ENCODE measurements at regions not wholly inside any gene's neighbourhood (a gene's known extent, or its start where the extent isn't known, plus 50 kb on each side); places are given as distances from the start of the nearest gene placed in this dataset.

DNA sequence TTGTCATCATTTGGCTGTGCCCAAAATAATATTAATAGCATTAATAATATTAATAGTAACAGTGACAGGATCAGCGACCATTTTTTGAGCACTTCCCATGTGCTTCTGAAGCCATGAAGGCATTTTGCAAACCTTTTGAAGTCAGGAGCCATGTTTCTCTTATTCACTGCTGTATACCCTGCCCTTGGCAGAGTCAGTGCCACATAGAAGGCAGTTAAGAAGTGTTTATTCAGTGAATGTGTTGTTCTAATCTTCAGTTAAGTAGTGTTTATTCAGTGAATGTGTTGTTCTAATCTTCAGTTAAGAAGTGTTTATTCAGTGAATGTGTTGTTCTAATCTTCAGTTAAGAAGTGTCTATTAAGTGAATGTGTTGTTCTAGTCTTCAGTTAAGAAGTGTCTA is 319.7 kb upstream of the NAV3 start:
- POLR2A ChIA-PET, result no interaction called here
- CTCF ChIA-PET, result no interaction called here

DNA sequence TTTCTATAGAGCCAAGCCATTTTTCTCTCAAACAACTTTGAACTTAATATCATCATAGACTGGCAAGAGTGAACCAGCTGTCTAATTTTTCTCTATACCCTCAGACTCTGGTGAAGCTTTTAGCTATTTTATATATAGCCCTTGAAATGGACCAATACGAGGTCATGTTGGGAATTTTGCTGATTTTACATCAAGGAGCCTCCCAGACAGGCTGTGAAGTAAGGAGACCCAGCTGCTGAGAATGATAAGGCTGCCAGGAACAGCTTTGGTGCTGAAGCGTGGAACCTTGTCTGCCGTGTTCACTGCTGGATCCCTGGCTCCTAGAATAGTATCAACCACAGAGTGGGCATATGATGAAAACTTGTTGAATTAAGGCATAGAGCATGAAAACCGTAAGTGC is 326.2 kb upstream of the NAV3 start:
- ChIA-PET CTCF (no interaction called here), POLR2A (no interaction called here)

DNA sequence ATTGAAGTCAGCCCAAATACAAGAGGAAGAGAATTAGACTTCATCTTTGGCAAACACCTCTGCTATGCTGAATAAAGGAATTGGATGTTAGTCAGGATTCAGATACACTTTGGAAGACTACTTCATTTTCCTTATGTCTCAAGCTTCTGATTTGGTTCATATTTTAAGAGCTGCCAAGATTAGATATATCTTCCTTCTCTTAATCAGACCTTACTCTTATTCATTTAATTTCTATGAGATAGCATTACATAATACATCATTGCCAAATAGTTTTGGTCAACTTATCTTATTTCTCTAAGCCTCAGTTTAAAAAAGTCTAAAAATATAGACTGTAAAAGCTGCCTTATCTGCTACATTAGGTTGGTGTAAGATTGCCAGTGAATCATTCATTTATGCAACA is 330.6 kb upstream of the NAV3 start:
- POLR2A ChIA-PET, result no interaction called here
- CTCF ChIA-PET, result no interaction called here

DNA sequence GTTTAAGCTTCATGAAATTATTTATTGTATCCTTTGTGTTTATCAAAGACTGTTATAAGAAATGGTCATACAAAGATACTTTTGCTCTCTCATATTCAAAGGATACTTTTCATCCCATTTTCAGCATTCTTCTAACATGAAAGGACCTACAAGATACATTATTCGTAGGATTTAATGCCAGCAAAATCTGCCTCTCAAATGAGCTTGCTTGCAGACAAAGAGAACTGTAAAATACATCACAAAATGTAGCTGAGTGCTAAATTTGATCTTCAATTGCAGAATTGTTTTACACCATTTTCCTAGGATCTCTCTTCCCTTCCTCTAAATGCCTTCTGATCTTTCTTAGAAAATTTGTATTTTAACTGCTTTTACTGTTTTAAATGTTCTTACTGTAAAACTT is 333.0 kb upstream of the NAV3 start:
- ChIA-PET POLR2A (no interaction called here), CTCF (no interaction called here)

DNA sequence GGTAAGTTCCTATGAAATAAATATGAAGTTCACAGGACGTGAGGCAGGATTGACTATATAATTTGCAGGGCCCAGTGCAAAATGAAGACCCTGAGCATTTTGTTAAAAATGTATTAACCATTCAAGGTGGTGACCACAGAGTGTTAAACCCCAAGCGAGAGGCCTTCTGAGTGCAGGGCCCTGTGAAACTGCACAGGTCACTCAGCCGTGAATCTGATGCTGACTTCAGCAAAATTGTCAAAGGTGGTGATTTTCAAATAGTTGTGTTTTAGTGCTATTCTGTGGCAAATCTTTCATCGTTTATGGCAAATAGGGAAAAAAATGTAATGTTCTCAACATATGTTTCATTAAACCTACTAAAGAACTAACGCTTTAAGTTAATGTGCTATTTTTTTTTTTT is 334.0 kb upstream of the NAV3 start:
- CTCF ChIA-PET, result no interaction called here
- POLR2A ChIA-PET, result no interaction called here

DNA sequence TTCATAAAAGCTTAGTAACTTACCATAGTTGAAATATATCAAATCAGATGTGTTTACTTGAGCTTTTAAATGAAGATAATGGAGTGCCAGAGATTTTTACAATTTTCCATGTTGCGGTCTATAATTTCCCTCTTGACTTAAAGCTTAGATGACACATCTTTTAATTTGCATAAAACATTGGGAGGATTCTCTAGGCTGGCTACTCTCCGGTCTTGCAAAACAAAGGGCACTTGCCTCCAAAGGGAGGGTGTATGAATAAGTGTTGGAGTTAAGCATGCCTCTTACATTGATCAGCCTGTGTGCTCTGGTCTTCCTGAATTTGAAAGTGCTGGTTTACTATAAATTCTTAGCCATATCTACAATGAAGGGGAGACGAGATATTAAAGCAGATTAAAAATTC is 336.4 kb upstream of the NAV3 start:
- ChIA-PET CTCF (no interaction called here), POLR2A (no interaction called here)

DNA sequence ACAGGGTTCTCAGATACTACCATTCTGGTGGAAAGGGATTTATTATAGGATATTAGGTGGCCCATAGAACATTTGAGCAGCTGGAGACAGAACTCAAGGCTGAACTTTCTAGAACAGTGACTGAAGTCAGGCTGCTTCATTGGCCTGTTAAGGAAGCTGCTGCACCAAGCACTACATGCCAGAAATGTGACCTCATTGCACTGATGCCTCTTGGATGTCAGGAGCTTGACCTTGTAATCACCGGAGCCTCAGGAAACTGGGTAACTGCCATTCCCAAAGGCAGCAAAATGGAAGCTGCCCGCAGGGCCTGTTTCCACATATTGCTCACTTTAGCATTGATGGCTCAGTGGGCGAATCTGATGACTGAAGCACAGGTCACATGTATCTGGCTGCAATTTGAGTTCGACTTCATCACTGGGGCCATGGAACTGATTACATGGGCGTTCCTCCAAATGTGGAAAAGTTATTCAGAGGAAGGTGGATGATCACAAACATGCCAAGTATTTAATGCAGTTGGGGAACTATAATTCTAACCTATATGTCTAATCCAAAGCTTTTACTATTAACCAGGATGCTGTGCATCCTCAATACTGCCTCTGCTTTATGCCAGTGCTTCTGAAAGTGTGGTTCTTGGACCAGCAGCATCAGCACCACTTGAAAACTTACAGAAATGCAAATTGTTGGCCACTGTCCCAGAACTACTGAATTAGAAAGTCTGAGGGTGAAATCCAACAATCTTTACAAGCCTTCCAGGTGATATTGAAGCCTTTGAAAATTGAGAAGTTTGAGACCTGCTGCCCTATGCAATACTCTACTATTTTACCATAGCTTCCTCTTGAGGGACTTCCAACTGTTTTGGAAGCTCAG is 337.2 kb upstream of the NAV3 start:
- POLR2A ChIA-PET, result no interaction called here

DNA sequence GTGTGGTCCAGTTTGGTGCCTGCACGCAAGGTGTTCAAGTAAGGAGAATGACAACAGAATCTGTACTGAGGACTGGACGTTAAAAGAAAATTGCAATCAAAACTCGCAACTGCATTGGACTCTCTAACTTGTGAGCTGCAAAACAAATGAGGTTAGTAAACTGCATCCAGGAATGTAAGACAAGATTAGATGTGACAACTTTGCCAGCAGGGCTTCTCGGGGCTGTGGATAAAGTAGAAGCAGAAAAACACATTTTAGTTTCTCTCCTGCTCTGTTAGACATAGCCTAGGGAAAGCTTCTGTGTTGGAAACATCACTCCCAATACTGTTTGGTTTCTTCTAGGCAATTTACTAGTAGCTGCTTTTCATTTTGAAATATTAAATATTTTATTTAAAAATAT is 338.2 kb upstream of the NAV3 start:
- POLR2A ChIA-PET, result no interaction called here
- CTCF ChIA-PET, result no interaction called here

More for the DNA sequence above, 337.2 kb upstream of the NAV3 start:
- CTCF ChIA-PET, result no interaction called here

DNA sequence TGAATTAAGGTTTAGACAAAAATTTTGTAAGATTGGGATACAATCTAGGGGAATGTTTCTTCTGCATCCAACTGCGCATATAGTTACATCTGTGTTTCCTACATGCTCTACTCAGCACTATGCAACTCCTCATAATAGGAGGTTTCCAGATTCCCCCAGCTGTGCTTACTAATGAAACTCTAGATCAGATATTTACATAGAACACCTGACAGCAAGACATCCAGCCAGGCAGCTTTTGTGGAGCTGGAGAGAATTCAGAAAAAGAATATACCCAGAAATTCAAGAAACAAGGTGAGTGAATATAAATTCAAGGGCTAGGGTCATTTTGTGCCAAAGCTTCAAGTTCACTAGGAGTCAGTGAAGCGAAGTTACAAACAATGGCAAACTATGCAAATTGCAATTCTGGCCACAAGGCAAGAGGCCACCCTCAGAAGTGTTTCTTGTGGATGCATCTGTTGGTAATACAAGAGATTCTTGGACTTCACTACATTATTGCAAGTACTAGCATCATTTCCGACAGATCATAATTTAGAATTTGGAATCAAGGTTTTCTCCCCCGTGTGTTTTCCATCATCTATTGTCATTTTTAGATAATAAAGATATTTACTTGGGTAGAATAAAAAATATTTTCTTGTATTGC is 341.2 kb upstream of the NAV3 start:
- CTCF ChIA-PET, result no interaction called here
- POLR2A ChIA-PET, result no interaction called here

DNA sequence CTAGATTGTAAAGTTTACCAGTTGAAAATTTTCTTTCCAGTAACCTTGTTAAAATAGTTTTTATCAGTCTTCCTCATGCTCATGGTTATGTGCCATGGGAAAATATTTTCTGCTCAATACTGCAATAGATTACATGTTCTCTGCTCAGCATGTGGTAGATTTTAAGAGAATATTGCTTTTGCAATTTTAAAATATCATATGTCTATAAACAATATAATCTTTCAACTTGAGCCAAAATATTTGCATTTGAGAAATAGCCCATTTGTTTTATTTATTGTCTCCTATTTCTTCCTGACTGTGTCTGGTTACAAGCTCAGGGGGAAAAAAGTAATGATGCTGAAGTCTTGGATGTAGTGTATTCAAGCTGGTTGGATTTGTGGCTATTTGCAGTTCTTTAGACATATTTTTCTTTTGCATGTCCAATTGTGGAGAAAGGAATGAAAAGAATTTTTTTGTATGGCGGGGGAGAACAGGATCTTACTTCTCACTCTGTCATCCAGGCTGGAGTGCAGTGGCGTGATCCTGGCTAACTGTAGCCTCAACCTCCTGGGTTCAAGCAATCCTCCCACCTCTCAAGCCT is 342.6 kb upstream of the NAV3 start:
- CTCF ChIA-PET, result no interaction called here
- POLR2A ChIA-PET, result no interaction called here

DNA sequence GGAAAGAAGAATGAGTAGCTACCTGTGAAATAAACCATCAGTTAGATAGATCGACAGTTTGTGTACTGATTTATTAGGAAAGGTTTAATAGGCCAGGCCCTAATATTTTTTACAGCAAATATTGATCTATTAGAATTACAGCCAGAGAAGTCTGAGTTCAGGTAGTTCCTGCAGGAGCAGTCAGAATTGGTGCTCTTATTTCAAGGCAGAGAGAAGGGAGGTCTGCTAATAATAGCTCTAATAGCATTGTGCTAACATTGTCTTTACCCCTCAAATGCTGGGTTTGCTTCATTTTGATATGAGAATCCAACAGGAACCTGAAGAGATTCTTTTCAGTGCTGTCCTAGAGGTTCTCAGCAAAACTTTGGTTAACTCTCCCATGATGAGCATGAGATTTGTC is 343.8 kb upstream of the NAV3 start:
- CTCF ChIA-PET, result no interaction called here
- POLR2A ChIA-PET, result no interaction called here

DNA sequence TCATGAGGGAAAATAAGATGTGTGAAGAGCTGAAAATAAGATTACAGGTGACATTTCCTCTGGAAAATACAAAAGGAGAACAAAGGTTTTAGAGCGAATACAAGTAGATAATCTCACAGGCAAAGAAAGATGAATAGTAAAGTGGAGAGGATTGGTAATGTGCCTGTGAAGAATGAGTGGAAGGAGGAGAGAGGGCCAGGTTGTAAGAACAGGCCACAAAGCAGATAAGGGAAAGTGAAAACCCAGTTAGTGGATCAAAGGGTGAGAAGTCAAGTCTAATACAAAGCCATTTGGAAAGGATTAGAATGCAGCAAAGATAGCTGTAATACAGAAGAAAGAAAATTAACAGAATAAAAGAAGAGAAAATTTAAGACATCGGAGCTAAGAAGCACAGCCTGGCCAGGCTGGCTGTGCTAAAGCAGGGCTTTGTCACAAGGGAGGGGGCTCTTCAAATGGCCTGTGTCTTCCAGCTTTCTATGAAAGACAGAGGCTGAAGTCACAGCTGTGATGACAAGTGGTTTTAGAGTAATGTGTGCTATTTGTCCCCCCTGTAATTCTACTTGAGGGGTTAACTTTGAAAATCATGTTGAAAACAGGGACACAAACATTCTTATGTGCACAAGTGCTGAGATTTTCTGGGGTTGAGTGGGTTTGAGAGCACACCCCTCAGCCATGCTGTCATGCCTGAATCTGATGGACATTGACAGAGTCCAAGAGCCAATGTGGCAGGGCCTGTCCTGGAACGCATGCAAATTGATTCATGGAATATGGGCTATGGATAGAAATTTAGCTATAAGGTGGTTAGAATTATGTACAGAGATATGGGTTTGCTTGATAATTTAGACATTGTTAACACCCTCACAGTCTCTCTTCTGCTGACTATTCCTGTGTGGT is 344.5 kb upstream of the NAV3 start:
- CTCF ChIA-PET, result no interaction called here
- POLR2A ChIA-PET, result no interaction called here

DNA sequence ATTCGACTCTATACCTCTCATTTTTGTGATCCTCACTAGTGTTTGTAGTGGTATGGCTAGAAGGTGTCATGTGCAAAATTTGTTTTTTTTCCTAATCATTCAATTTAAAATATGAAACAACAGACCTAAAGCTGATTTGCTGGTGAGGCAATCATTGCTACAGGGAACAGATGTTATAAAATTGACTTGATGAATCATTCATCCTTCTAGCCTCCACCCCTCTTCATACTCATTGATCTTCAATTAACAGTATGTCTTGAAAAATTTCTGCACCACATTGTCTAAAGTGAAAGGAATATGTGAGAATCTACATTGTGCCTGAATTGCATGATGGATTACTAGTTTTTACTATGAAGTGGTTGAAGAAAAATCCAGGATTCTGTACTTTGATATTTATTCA is 349.0 kb upstream of the NAV3 start:
- CTCF ChIA-PET, result no interaction called here
- POLR2A ChIA-PET, result no interaction called here

DNA sequence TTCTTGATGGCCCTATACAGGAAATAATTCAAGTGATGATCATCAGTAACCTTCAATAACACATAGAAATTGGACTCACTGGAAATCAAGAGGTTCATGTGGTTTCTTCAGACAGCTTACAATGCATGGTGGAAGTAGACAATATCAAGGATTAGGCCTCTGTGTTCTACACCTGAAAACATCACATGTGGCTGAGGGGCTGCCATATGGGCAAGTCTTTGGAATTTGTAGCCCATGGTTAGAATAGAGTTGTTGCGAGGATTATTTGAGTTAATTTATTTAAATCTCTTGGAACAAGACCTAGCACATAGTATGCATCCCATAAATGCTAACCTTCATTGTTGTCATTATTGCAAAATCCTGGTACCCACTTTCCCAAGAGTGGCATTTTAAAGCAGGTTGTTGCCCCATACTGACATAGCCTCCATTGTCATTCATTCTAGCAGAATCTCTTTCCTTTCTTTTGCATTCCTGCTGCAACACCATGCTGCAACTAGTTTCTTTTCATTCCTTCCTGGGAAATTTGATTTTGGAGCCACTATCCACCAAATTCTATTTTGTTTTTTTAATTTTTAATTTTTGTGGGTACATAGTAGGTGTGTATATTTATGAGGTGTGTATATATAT is 352.7 kb upstream of the NAV3 start:
- CTCF ChIA-PET, result no interaction called here

DNA sequence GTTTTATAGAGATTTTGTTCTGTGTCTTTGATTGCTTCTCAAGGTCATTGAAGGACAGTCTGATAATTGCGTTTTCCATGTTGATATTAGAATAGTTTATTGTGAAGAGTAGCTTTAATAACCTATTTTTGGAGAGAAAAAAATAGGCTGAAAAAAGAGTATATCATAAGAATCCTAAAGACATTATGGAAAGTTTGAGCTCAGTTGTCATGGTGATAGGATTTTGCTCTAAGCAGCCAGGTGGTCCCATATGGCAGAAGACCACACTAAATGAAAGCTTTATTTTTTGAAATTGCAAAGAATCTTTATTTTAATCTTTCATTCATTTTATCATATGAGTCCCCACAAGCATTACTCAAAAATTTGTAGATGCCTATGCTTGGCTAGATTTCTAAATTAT is 358.9 kb upstream of the NAV3 start:
- POLR2A ChIA-PET, result no interaction called here
- CTCF ChIA-PET, result no interaction called here

More for the DNA sequence above, 352.7 kb upstream of the NAV3 start:
- POLR2A ChIA-PET, result no interaction called here

DNA sequence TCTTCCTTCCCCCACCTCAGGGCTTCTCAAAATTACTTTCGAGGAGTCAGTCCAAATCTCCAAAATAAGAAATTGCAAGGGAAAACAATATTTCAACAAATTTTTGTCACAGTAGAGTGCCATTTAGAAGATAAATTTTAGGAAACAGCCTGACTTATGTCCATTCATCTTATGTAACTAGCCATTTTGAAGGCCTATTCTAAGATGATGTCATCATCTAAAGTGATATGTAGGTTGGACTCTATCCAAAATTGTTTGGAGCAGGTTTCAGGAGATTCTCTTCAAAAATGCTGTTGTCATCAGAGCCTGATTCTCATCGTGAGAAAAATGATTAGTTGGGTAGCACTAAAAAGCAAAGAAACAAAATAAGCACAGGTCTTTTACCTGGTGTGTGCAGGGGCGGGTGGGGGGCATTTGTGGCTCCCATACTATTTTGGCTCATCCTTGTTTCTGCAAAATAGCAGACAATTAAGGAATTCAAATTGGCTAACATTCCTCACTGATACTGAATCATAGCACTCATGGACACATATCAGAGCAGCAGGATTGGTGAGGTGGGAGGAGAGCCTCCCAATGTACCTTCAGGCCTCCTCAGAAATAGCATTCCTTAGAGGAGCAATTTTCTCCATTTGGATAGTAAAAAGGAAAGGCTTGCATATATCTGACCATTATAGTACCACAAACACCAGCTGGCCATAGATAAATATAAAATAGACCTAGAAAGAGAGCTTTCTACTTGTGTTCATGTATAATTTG is 360.9 kb upstream of the NAV3 start:
- CTCF ChIA-PET, result no interaction called here
- POLR2A ChIA-PET, result no interaction called here

DNA sequence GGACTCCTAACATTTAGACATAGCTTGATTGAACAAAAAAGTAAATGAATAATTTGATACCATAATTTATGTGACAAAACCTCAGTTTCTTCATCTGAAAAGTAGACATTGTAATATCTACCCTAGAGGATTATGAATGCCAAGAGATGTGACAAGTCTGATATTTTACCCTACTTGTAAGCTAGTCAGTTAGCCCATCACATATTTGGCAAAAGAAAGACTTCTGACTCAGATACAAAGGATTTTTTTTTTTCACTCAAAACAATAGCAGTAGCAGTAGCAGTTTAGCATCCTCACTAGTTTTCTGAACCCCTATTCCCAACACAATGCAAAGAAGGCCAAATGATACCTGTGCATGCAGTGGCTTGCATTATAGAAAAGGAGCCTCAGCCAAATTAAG is 377.3 kb upstream of the E2F7 start:
- CTCF ChIA-PET, result no interaction called here
- POLR2A ChIA-PET, result no interaction called here

DNA sequence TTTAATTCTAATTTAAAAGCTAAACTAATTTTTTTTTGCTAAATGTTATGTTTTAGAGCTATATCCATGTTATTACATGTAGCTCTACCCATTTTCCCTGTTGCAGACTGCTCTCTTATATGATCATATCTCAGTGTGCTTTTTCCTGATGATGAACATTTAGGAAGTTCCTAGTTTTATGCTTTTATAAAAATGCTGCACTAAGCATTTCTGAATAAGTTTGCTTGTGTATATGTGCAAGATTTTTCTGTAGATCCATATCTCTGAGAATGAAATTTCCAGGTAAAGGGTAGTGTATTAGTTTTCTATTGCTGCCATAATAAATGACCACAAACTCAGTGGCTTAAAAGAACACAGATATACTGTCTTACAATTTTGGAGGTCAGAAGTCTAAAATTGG is 374.4 kb upstream of the E2F7 start:
- POLR2A ChIA-PET, result no interaction called here

DNA sequence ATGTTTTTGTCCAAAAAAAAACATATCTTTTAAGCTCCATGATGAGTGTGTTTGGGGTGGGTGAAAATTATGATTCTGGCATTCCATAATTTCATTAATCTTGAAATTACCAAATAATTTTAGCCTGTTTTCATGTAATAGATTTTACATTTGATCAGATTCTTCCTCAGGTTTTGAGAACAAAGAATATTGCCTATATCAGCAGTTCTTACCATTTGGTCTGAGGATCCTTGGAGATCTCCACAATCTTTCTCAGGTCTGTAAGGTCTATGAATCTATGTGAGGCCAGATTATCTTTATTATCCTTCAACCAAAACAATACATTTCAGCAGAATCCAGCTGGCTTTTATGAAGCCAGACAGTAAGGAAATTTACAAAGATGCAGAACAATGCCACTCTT is 373.3 kb upstream of the E2F7 start:
- POLR2A ChIA-PET, result no interaction called here
- CTCF ChIA-PET, result no interaction called here

More for the DNA sequence above, 374.4 kb upstream of the E2F7 start:
- CTCF ChIA-PET, result no interaction called here

DNA sequence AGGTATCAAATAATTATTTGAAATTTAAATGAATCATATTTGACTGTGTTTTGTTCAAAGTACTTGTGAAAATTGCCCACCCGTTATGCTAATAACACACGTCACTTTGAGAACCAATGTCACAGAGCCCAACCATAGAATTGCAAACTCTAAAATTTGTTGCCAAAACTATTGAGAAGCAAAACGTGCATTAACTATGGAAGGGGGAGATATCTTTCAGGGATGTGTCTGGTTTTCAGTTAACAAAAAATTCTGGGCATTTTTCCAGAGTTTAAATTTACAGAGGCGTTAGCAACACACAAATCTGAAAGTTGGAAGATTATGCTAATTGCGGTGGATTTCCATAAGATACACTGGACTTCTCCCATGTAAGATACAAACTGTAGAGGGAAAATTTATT is 371.8 kb upstream of the E2F7 start:
- ChIA-PET POLR2A (no interaction called here), CTCF (no interaction called here)

Data from activated CD8-positive, alpha-beta memory T cell treated with anti-CD3 and anti-CD28 coated beads for 36 hours (primary cell).